Keratinocyte (primary cell): ENCODE measurements at regions not wholly inside any gene's neighbourhood (a gene's known extent, or its start where the extent isn't known, plus 50 kb on each side); places are given as distances from the start of the nearest gene placed in this dataset.
A peak's percentile ranks its signal among the peaks of the same experiment; 100 is the strongest.

Experiments
- DNase-seq: peaks from one replicate; pipeline ENCODE4 v3.0.0-alpha.2; 2011; ENCODE audit warnings: low read depth, missing footprints, low spot score
- FAIRE-seq: peaks from 2 replicates; lab custom pipeline; 2011; peaks lifted over from hg19 to GRCh38; lab: Jason Lieb, UNC
- H2AFZ ChIP-seq: 2 replicates; pipeline ENCODE4 v1.6.0; 2012; ENCODE audit warnings: low read length, control low read depth, inconsistent platforms; ENCODE audit not compliant: control insufficient read depth
- H3K27ac ChIP-seq: 2 replicates; pipeline ENCODE4 v1.5.1; 2011; ENCODE audit warnings: low read length; ENCODE audit not compliant: control insufficient read depth, insufficient read depth
- H3K27me3 ChIP-seq: 3 replicates; pipeline ENCODE4 v1.6.0; 2011; ENCODE audit warnings: low read length; ENCODE audit not compliant: control insufficient read depth, insufficient read depth; ENCODE audit errors: extremely low read depth
- H3K36me3 ChIP-seq, 2 experiments: 2 replicates in 1 of 2; 3 replicates in 1 of 2; pipeline ENCODE4 v1.5.1; 2011; ENCODE audit warnings: low read length in 2 of 2, mild to moderate bottlenecking in 1 of 2; ENCODE audit not compliant: control insufficient read depth in 2 of 2, insufficient read depth in 2 of 2; ENCODE audit errors: extremely low read depth in 1 of 2
- H3K4me1 ChIP-seq: 3 replicates; pipeline ENCODE4 v1.5.1; 2011; ENCODE audit warnings: low read length; ENCODE audit not compliant: control insufficient read depth, insufficient read depth; ENCODE audit errors: extremely low read depth
- H3K4me2 ChIP-seq: 3 replicates; pipeline ENCODE4 v1.6.0; 2011; ENCODE audit warnings: low read depth, low read length; ENCODE audit not compliant: control insufficient read depth, insufficient read depth; ENCODE audit errors: extremely low read depth
- H3K4me3 ChIP-seq, 3 experiments: fragments of 200-600 bp in 1 of 3; sonication (generic) in 1 of 3; 2 replicates in 2 of 3; 3 replicates in 1 of 3; pipeline ENCODE4 v1.5.1; 2011 to 2016; ENCODE audit warnings: low read length in 3 of 3, mild to moderate bottlenecking in 3 of 3, control low read depth in 2 of 3, inconsistent platforms in 1 of 3, low read depth in 1 of 3, mixed read lengths in 1 of 3, mixed run types in 1 of 3, moderate library complexity in 1 of 3; ENCODE audit not compliant: control insufficient read depth in 2 of 3, insufficient read depth in 2 of 3; ENCODE audit errors: extremely low read depth in 1 of 3
- H3K79me2 ChIP-seq: 2 replicates; pipeline ENCODE4 v1.6.0; 2012; ENCODE audit warnings: low read length; ENCODE audit not compliant: control insufficient read depth, insufficient read depth
- H3K9ac ChIP-seq: 3 replicates; pipeline ENCODE4 v1.6.0; 2011; ENCODE audit warnings: low read length; ENCODE audit not compliant: control insufficient read depth, insufficient read depth; ENCODE audit errors: extremely low read depth
- H3K9me1 ChIP-seq: 3 replicates; pipeline ENCODE4 v1.6.0; 2011; ENCODE audit warnings: low read length; ENCODE audit not compliant: control insufficient read depth, insufficient read depth; ENCODE audit errors: extremely low read depth
- H3K9me3 ChIP-seq: 2 replicates; pipeline ENCODE4 v1.5.1; 2012; ENCODE audit warnings: low read depth, low read length; ENCODE audit not compliant: control insufficient read depth
- H4K20me1 ChIP-seq: 3 replicates; pipeline ENCODE4 v1.6.0; 2011; ENCODE audit warnings: low read length; ENCODE audit not compliant: control insufficient read depth, insufficient read depth; ENCODE audit errors: extremely low read depth
- EZH2 ChIP-seq: IDR thresholded peaks from one replicate; pipeline ENCODE4 v1.6.1; 2012; ENCODE audit warnings: inconsistent platforms, mild to moderate bottlenecking, low read length, moderate library complexity
- dilution Hi-C: fragments of 300-500 bp; cut with MboI; formaldehyde crosslinking; loops from one replicate; pipeline ENCODE4 v1.7.0; 2020; ENCODE audit warnings: low sequenced_read_pairs; ENCODE audit not compliant: extremely low pct_ligation_motif_present
- TF ChIP-seq, protein P1 (sequence below), 3 experiments: IDR thresholded peaks in 1 of 3; conservative IDR thresholded peaks in 1 of 3; optimal IDR thresholded peaks in 1 of 3; 2 replicates in 2 of 3; 3 replicates in 1 of 3; pipeline versions ENCODE3 to v1.5.1; 2011; ENCODE audit warnings: low read length in 3 of 3, mild to moderate bottlenecking in 3 of 3, moderate library complexity in 2 of 3, control low read depth in 1 of 3, inconsistent platforms in 1 of 3; ENCODE audit not compliant: insufficient read depth in 2 of 3; ENCODE audit errors: extremely low read depth in 1 of 3

DNA sequence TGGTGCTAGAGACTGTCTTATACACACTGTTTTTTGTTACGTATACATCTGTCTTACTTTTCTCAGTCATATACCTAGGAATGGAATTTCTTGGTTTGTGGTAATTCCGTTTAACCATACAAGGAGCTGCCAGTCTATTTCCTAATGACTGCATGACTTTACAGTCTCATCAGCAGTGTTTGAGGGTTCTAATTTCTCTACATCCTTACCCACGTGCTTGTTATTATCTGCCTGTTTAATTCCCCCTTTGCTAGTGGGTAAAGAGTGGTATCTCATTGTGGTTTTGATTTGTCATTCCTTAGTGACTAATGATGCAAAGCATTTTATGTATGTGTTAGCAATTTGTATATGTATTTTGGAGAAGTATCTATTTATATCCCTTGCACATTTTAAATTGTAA, 1008.0 kb downstream of the FAM181B start:
- peak; percentile 5 for DNase-seq
- Histone ChIP-seq H3K4me1 (no peaks in the 10 kb centered on the region), H3K27ac (no peak overlapping the region), H3K36me3 (no peaks in the 10 kb centered on the region), H3K9ac (no peak overlapping the region), H3K9me1 (no peaks in the 10 kb centered on the region), H3K79me2 (no peaks in the 10 kb centered on the region), H2AFZ (no peak overlapping the region), H4K20me1 (no peaks in the 10 kb centered on the region), H3K27me3 (no peaks in the 10 kb centered on the region), H3K4me2 (no peak overlapping the region), H3K9me3 (no peaks in the 10 kb centered on the region), H3K4me3 (no peak overlapping the region)
- no peak for FAIRE-seq
- dilution Hi-C loops: no loop called here
- TF ChIP-seq, protein P1, sequence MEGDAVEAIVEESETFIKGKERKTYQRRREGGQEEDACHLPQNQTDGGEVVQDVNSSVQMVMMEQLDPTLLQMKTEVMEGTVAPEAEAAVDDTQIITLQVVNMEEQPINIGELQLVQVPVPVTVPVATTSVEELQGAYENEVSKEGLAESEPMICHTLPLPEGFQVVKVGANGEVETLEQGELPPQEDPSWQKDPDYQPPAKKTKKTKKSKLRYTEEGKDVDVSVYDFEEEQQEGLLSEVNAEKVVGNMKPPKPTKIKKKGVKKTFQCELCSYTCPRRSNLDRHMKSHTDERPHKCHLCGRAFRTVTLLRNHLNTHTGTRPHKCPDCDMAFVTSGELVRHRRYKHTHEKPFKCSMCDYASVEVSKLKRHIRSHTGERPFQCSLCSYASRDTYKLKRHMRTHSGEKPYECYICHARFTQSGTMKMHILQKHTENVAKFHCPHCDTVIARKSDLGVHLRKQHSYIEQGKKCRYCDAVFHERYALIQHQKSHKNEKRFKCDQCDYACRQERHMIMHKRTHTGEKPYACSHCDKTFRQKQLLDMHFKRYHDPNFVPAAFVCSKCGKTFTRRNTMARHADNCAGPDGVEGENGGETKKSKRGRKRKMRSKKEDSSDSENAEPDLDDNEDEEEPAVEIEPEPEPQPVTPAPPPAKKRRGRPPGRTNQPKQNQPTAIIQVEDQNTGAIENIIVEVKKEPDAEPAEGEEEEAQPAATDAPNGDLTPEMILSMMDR (optimal IDR thresholded peaks at IDR 0.05 in 1 of 3, IDR thresholded peaks at IDR 0.05 in 1 of 3, conservative IDR thresholded peaks at IDR 0.05 in 1 of 3; ENCODE audit: extremely low read depth in 1 of 3, insufficient read depth in 2 of 3, low read length in 3 of 3): no peak
- TF ChIP-seq EZH2: no peak

DNA sequence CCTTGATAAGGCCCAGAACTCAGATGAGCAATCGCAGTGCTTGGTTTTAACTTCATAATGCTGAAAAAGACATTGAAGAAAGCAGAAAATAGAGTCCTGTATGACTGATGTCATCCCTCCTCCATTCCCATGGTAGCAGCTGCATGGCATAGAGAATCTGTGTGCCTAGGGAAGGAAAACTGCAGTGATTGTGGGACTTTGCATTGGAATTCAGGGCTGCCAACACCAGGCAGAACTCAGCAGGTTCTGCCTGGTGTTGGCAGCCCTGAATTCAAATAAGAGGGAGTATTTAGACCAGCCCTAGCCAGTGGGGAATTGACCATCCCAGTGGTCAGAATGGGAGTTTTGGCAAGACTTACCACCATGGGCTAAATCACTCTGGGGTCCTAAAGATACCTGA, 1016.0 kb downstream of the FAM181B start:
- dilution Hi-C loops: no loop called here
- H3K79me2 ChIP-seq: no peaks in the 10 kb centered on the region
- no peaks in the 10 kb centered on the region for H3K27me3 ChIP-seq
- H3K4me2 ChIP-seq: no peak overlapping the region
- H3K36me3 ChIP-seq: no peaks in the 10 kb centered on the region
- H4K20me1 ChIP-seq: no peaks in the 10 kb centered on the region
- FAIRE-seq: no peak
- H3K27ac ChIP-seq: no peak overlapping the region
- H3K4me1 ChIP-seq: no peaks in the 10 kb centered on the region
- no peaks in the 10 kb centered on the region for H3K9me3 ChIP-seq
- H2AFZ ChIP-seq: no peak overlapping the region
- H3K9me1 ChIP-seq: no peaks in the 10 kb centered on the region
- H3K9ac ChIP-seq: no peak overlapping the region
- DNase-seq: no peak
- no peak overlapping the region for H3K4me3 ChIP-seq
- TF ChIP-seq, protein P1 (optimal IDR thresholded peaks at IDR 0.05 in 1 of 3, IDR thresholded peaks at IDR 0.05 in 1 of 3, conservative IDR thresholded peaks at IDR 0.05 in 1 of 3; ENCODE audit: extremely low read depth in 1 of 3, insufficient read depth in 2 of 3, low read length in 3 of 3): no peak
- TF ChIP-seq EZH2: no peak
